ENCODE measurements at regions not wholly inside any gene's neighbourhood (a gene's known extent, or its start where the extent isn't known, plus 50 kb on each side); places are given as distances from the start of the nearest gene placed in this dataset.

GRCh38 chr12:114743289-114743688 is 59.3 kb upstream of the TBX3 start:
- no CpG with 5 or more reads among the region's 4 CpGs for WGBS (ENCODE audit: extremely low coverage, insufficient coverage, insufficient read length)

GRCh38 chr12:114742363-114742762 is 58.4 kb upstream of the TBX3 start:
- peak overlapping the region; percentile 10 for H3K18ac ChIP-seq (ENCODE audit: low read length)
- peak overlapping the region; percentile 9 for H3K27ac ChIP-seq (ENCODE audit: low read depth, low read length)
- H3K4me1 ChIP-seq (ENCODE audit: control insufficient read depth in 1 of 2, insufficient read depth in 2 of 2, low read length in 2 of 2) = peaks cover 6 to 15% of the 10 kb centered on the region in 2 experiments
- H2AFZ ChIP-seq (ENCODE audit: insufficient read depth, low read length, poor library complexity) = no peak overlapping the region
- no peak overlapping the region for H3K4ac ChIP-seq (ENCODE audit: low read depth, low read length)
- H4K8ac ChIP-seq (ENCODE audit: low read depth, low read length) = no peak overlapping the region
- H3K27me3 ChIP-seq (ENCODE audit: insufficient read depth, low read length) = no peaks in the 10 kb centered on the region
- peak overlapping the region; percentile 2 for H2BK5ac ChIP-seq (ENCODE audit: low read depth, low read length, poor library complexity)
- H3K79me2 ChIP-seq (ENCODE audit: control insufficient read depth, insufficient read depth, low read length, poor library complexity) = no peaks in the 10 kb centered on the region
- no peak overlapping the region for H3K9ac ChIP-seq (ENCODE audit: low read length)
- no peak overlapping the region for H2AK5ac ChIP-seq (ENCODE audit: low read length)
- H3K79me1 ChIP-seq (ENCODE audit: low read length) = peaks cover 12% of the 10 kb centered on the region
- H3K36me3 ChIP-seq (ENCODE audit: control insufficient read depth in 1 of 2, insufficient read depth in 2 of 2, low read length in 2 of 2) = no peaks in the 10 kb centered on the region
- H3K14ac ChIP-seq (ENCODE audit: low read length) = peak overlapping the region; percentile 6
- H3K23ac ChIP-seq (ENCODE audit: low read length) = no peak overlapping the region
- H3K4me3 ChIP-seq (ENCODE audit: low read depth, low read length) = no peak overlapping the region
- WGBS (ENCODE audit: extremely low coverage, insufficient coverage, insufficient read length) = no CpG with 5 or more reads among the region's 9 CpGs
- H3K9me3 ChIP-seq (ENCODE audit: insufficient read depth, low read depth, low read length) = no peaks in the 10 kb centered on the region
- no peak for DNase-seq
- H3K4me2 ChIP-seq (ENCODE audit: low read length) = no peak overlapping the region
- no peak overlapping the region for H2BK12ac ChIP-seq (ENCODE audit: low read length)
- H4K12ac ChIP-seq (ENCODE audit: low read depth, low read length) = no peak overlapping the region
- peak overlapping the region; percentile 9 for H2BK120ac ChIP-seq (ENCODE audit: insufficient read depth, low read length, poor library complexity)
- peak overlapping the region; percentile 28 for H4K91ac ChIP-seq (ENCODE audit: low read depth, low read length)

More at GRCh38 chr12:114743289-114743688, 59.3 kb upstream of the TBX3 start:
- Histone ChIP-seq H3K79me1 (ENCODE audit: low read length) (peaks cover 12% of the 10 kb centered on the region), H2AFZ (ENCODE audit: insufficient read depth, low read length, poor library complexity) (no peak overlapping the region), H2AK5ac (ENCODE audit: low read length) (peak overlapping the region; percentile 73), H3K4me3 (ENCODE audit: low read depth, low read length) (no peak overlapping the region), H4K12ac (ENCODE audit: low read depth, low read length) (no peak overlapping the region), H3K4me1 (ENCODE audit: control insufficient read depth in 1 of 2, insufficient read depth in 2 of 2, low read length in 2 of 2) (peaks cover 6 to 15% of the 10 kb centered on the region in 2 experiments), H3K27ac (ENCODE audit: low read depth, low read length) (no peak overlapping the region), H2BK5ac (ENCODE audit: low read depth, low read length, poor library complexity) (no peak overlapping the region), H3K27me3 (ENCODE audit: insufficient read depth, low read length) (no peaks in the 10 kb centered on the region), H3K4me2 (ENCODE audit: low read length) (no peak overlapping the region), H3K23ac (ENCODE audit: low read length) (no peak overlapping the region), H3K4ac (ENCODE audit: low read depth, low read length) (peak overlapping the region; percentile 32), H3K9me3 (ENCODE audit: insufficient read depth, low read depth, low read length) (no peaks in the 10 kb centered on the region), H3K9ac (ENCODE audit: low read length) (no peak overlapping the region), H3K36me3 (ENCODE audit: control insufficient read depth in 1 of 2, insufficient read depth in 2 of 2, low read length in 2 of 2) (no peaks in the 10 kb centered on the region), H2BK120ac (ENCODE audit: insufficient read depth, low read length, poor library complexity) (peak overlapping the region; percentile 50), H4K8ac (ENCODE audit: low read depth, low read length) (peak overlapping the region; percentile 33), H3K79me2 (ENCODE audit: control insufficient read depth, insufficient read depth, low read length, poor library complexity) (no peaks in the 10 kb centered on the region), H3K14ac (ENCODE audit: low read length) (peak overlapping the region; percentile 54), H2BK12ac (ENCODE audit: low read length) (peak overlapping the region; percentile 48), H4K91ac (ENCODE audit: low read depth, low read length) (peak overlapping the region; percentile 64), H3K18ac (ENCODE audit: low read length) (peak overlapping the region; percentile 33)
- no peak for DNase-seq

- peak overlapping the region; percentile 2 for H2BK5ac ChIP-seq (ENCODE audit: low read depth, low read length, poor library complexity)
- H3K4me2 ChIP-seq (ENCODE audit: low read length) = no peak overlapping the region
- H3K79me1 ChIP-seq (ENCODE audit: low read length) = peaks cover 10% of the 10 kb centered on the region
- H3K9ac ChIP-seq (ENCODE audit: low read length) = no peak overlapping the region
- no peaks in the 10 kb centered on the region for H3K79me2 ChIP-seq (ENCODE audit: control insufficient read depth, insufficient read depth, low read length, poor library complexity)
- peak overlapping the region; percentile 14 for H2AK5ac ChIP-seq (ENCODE audit: low read length)
- no peak for DNase-seq
- H2AFZ ChIP-seq (ENCODE audit: insufficient read depth, low read length, poor library complexity) = no peak overlapping the region
- H3K9me3 ChIP-seq (ENCODE audit: insufficient read depth, low read depth, low read length) = no peaks in the 10 kb centered on the region
- H2BK120ac ChIP-seq (ENCODE audit: insufficient read depth, low read length, poor library complexity) = peak overlapping the region; percentile 9
- H3K27me3 ChIP-seq (ENCODE audit: insufficient read depth, low read length) = no peaks in the 10 kb centered on the region
- H4K91ac ChIP-seq (ENCODE audit: low read depth, low read length) = peak overlapping the region; percentile 28
- no peaks in the 10 kb centered on the region for H3K36me3 ChIP-seq (ENCODE audit: control insufficient read depth in 1 of 2, insufficient read depth in 2 of 2, low read length in 2 of 2)
- H4K8ac ChIP-seq (ENCODE audit: low read depth, low read length) = no peak overlapping the region
- H3K4ac ChIP-seq (ENCODE audit: low read depth, low read length) = no peak overlapping the region
- H3K23ac ChIP-seq (ENCODE audit: low read length) = no peak overlapping the region
- no peak overlapping the region for H2BK12ac ChIP-seq (ENCODE audit: low read length)
- WGBS (ENCODE audit: extremely low coverage, insufficient coverage, insufficient read length) = no CpG with 5 or more reads among the region's 4 CpGs
- peak overlapping the region; percentile 10 for H3K18ac ChIP-seq (ENCODE audit: low read length)
- H3K14ac ChIP-seq (ENCODE audit: low read length) = peak overlapping the region; percentile 6
- H3K4me3 ChIP-seq (ENCODE audit: low read depth, low read length) = no peak overlapping the region
- peaks cover 6 to 14% of the 10 kb centered on the region in 2 experiments for H3K4me1 ChIP-seq (ENCODE audit: control insufficient read depth in 1 of 2, insufficient read depth in 2 of 2, low read length in 2 of 2)
- H4K12ac ChIP-seq (ENCODE audit: low read depth, low read length) = no peak overlapping the region
- H3K27ac ChIP-seq (ENCODE audit: low read depth, low read length) = peak overlapping the region; percentile 0
These were observed 58.0 kb upstream of the TBX3 start for GRCh38 chr12:114741940-114742339.

- no peak overlapping the region for H2BK12ac ChIP-seq (ENCODE audit: low read length)
- H2BK5ac ChIP-seq (ENCODE audit: low read depth, low read length, poor library complexity) = no peak overlapping the region
- no peak overlapping the region for H3K9ac ChIP-seq (ENCODE audit: low read length)
- H3K4ac ChIP-seq (ENCODE audit: low read depth, low read length) = no peak overlapping the region
- H2AFZ ChIP-seq (ENCODE audit: insufficient read depth, low read length, poor library complexity) = no peak overlapping the region
- H3K4me3 ChIP-seq (ENCODE audit: low read depth, low read length) = no peak overlapping the region
- H4K8ac ChIP-seq (ENCODE audit: low read depth, low read length) = no peak overlapping the region
- H3K9me3 ChIP-seq (ENCODE audit: insufficient read depth, low read depth, low read length) = peaks cover 3% of the 10 kb centered on the region
- DNase-seq = no peak
- H4K12ac ChIP-seq (ENCODE audit: low read depth, low read length) = no peak overlapping the region
- H3K36me3 ChIP-seq (ENCODE audit: control insufficient read depth in 1 of 2, insufficient read depth in 2 of 2, low read length in 2 of 2) = no peaks in the 10 kb centered on the region
- H3K23ac ChIP-seq (ENCODE audit: low read length) = no peak overlapping the region
- no peak overlapping the region for H3K4me2 ChIP-seq (ENCODE audit: low read length)
- H2AK5ac ChIP-seq (ENCODE audit: low read length) = no peak overlapping the region
- H3K79me1 ChIP-seq (ENCODE audit: low read length) = peaks cover 19% of the 10 kb centered on the region
- H3K18ac ChIP-seq (ENCODE audit: low read length) = no peak overlapping the region
- no peaks in the 10 kb centered on the region for H3K27me3 ChIP-seq (ENCODE audit: insufficient read depth, low read length)
- H4K91ac ChIP-seq (ENCODE audit: low read depth, low read length) = no peak overlapping the region
- no peaks in the 10 kb centered on the region for H3K79me2 ChIP-seq (ENCODE audit: control insufficient read depth, insufficient read depth, low read length, poor library complexity)
- H3K4me1 ChIP-seq (ENCODE audit: control insufficient read depth in 1 of 2, insufficient read depth in 2 of 2, low read length in 2 of 2) = peaks cover 10 to 14% of the 10 kb centered on the region in 2 experiments
- H3K14ac ChIP-seq (ENCODE audit: low read length) = no peak overlapping the region
- no peak overlapping the region for H3K27ac ChIP-seq (ENCODE audit: low read depth, low read length)
- WGBS (ENCODE audit: extremely low coverage, insufficient coverage, insufficient read length) = no CpG with 5 or more reads among the region's 7 CpGs
- no peak overlapping the region for H2BK120ac ChIP-seq (ENCODE audit: insufficient read depth, low read length, poor library complexity)
These were observed 56.5 kb upstream of the TBX3 start for GRCh38 chr12:114740448-114740847.

Data from trophoblast cell (in vitro differentiated cells and primary cell).